K562 (cell line): ENCODE measurements at regions not wholly inside any gene's neighbourhood (a gene's known extent, or its start where the extent isn't known, plus 50 kb on each side); places are given as distances from the start of the nearest gene placed in this dataset.

Source experiments
- BRD4 ChIP-seq: fragments of 200-600 bp; sonication (generic); IDR thresholded peaks from 2 replicates; pipeline ENCODE4 v1.6.1; 2017; ENCODE audit warnings: inconsistent platforms
- GABPA ChIP-seq: fragments of 200-800 bp; sonication (Bioruptor generic); conservative IDR thresholded peaks from 2 replicates; pipeline ENCODE4 v1.6.1; 2016; ENCODE audit warnings: low read depth, missing genetic modification characterization, missing compliant biosample characterization
- HNRNPUL1 ChIP-seq: fragments of 200-400 bp; formaldehyde crosslinking; IDR thresholded peaks from 2 replicates; pipeline ENCODE4 v1.6.1; 2017; ENCODE audit warnings: low read length
- MTA2 ChIP-seq: fragments of 450-650 bp; IDR thresholded peaks from 2 replicates; pipeline ENCODE4 v1.6.1; 2016; ENCODE audit warnings: low read depth
- POLR2A ChIP-seq: fragments of 450-650 bp; conservative IDR thresholded peaks from 2 replicates; pipeline ENCODE4 v1.6.1; 2016
- PTBP1 ChIP-seq: fragments of 200-400 bp; formaldehyde crosslinking; IDR thresholded peaks from 2 replicates; pipeline ENCODE4 v1.6.1; 2017; ENCODE audit warnings: low read depth, low read length
- RAD51 ChIP-seq: fragments of 450-650 bp; IDR thresholded peaks from 2 replicates; pipeline ENCODE4 v1.7.1; 2016; ENCODE audit warnings: low read depth, mild to moderate bottlenecking, borderline replicate concordance
- SREBF2 ChIP-seq: sonication (generic); formaldehyde crosslinking; IDR thresholded peaks from 2 replicates; pipeline ENCODE4 v1.4.0; 2020; ENCODE audit warnings: mild to moderate bottlenecking, missing genetic modification reagents
- STAT5A ChIP-seq: IDR thresholded peaks from 2 replicates; pipeline ENCODE4 v1.6.1; 2012; ENCODE audit warnings: low read length, inconsistent platforms, borderline replicate concordance
- TCF3 ChIP-seq: sonication (generic); formaldehyde crosslinking; IDR thresholded peaks from 2 replicates; pipeline ENCODE4 v1.4.0; 2020; ENCODE audit warnings: mild to moderate bottlenecking, missing genetic modification reagents
- ZFP36 ChIP-seq: fragments of 150-350 bp; IDR thresholded peaks from 2 replicates; pipeline ENCODE4 v1.6.1; 2018; ENCODE audit warnings: low read length, low read depth; ENCODE audit not compliant: partially characterized antibody
- ZNF830 ChIP-seq: fragments of 250-450 bp; sonication (Bioruptor Pico); IDR thresholded peaks from 2 replicates; pipeline ENCODE4 v1.5.0; 2021; ENCODE audit warnings: mild to moderate bottlenecking
- TF ChIP-seq, protein P1 (sequence below): fragments of 150-350 bp; conservative IDR thresholded peaks from 2 replicates; pipeline ENCODE4 v1.6.1; 2014; ENCODE audit warnings: low read length

DNA sequence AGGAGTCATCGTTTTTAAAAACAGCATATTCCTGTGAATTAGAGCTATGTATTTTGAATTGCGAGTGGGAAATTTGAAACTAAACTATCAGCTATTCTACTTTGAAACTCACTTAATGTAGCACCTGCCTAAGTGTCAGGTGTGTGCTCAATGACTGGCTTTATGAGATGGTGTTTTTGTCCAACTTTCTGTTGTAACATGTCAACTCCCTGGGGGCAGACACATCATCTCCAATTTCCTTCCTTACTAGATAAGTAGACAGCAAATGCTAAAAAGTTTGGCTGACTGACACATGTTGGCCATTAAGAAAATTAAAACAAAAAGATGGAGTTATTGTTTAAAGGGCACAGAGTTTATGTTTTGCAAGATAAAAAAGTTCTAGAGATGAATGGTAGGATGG lies 226.9 kb downstream of the TFAP2B start:
- TF ChIP-seq, protein P1, sequence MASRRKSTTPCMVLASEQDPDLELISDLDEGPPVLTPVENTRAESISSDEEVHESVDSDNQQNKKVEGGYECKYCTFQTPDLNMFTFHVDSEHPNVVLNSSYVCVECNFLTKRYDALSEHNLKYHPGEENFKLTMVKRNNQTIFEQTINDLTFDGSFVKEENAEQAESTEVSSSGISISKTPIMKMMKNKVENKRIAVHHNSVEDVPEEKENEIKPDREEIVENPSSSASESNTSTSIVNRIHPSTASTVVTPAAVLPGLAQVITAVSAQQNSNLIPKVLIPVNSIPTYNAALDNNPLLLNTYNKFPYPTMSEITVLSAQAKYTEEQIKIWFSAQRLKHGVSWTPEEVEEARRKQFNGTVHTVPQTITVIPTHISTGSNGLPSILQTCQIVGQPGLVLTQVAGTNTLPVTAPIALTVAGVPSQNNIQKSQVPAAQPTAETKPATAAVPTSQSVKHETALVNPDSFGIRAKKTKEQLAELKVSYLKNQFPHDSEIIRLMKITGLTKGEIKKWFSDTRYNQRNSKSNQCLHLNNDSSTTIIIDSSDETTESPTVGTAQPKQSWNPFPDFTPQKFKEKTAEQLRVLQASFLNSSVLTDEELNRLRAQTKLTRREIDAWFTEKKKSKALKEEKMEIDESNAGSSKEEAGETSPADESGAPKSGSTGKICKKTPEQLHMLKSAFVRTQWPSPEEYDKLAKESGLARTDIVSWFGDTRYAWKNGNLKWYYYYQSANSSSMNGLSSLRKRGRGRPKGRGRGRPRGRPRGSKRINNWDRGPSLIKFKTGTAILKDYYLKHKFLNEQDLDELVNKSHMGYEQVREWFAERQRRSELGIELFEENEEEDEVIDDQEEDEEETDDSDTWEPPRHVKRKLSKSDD: no peak
- TF ChIP-seq ZFP36: no peak
- no peak for TF ChIP-seq BRD4
- no peak for TF ChIP-seq TCF3 (CRISPR knock-in tag)
- TF ChIP-seq POLR2A: no peak
- TF ChIP-seq PTBP1: no peak
- TF ChIP-seq GABPA: no peak
- no peak for TF ChIP-seq STAT5A
- TF ChIP-seq ZNF830: no peak
- TF ChIP-seq MTA2: no peak
- TF ChIP-seq HNRNPUL1: no peak
- no peak for TF ChIP-seq SREBF2 (CRISPR knock-in tag)
- no peak for TF ChIP-seq RAD51
